K562 (cell line): ENCODE measurements at regions not wholly inside any gene's neighbourhood (a gene's known extent, or its start where the extent isn't known, plus 50 kb on each side); places are given as distances from the start of the nearest gene placed in this dataset.

Source experiments
- ATAC-seq: fragments of 200-7000 bp; cut with Tn5 transposase; 3 replicates; pipeline ENCODE4 v1.9.1; 2020; ENCODE audit warnings: moderate library complexity
- BruUV-seq: library from RNA; stranded (reverse); fragments of 400-500 nt; replicated peaks from 2 replicates; lab custom pipeline; 2021; lab: Mats Ljungman, UMichigan
- CTCF ChIA-PET: fragments of 300-600 bp; formaldehyde crosslinking; extraction: SDS; loops from one replicate; lab custom pipeline; 2021; ENCODE audit warnings: low intra/inter-chr PET ratio; lab: Yijun Ruan, JAX
- POLR2A ChIA-PET: fragments of 300-600, 350-650 bp; sonication (Branson Sonifier 250); formaldehyde crosslinking; extraction: SDS; loops from one replicate; lab custom pipeline; 2021; ENCODE audit warnings: antibody characterized with exemption, inconsistent platforms; lab: Yijun Ruan, JAX
- DNase-seq, 4 experiments: peaks; one replicate each; pipeline versions ENCODE4 v3.0.0 to v3.0.0-alpha.2; 2011 to 2018; ENCODE audit warnings: low spot score in 3 of 4, mixed read lengths in 3 of 4; ENCODE audit errors: extremely low read depth in 1 of 4
- FAIRE-seq: peaks from 2 replicates; lab custom pipeline; 2011; peaks lifted over from hg19 to GRCh38; lab: Jason Lieb, UNC
- H2AFZ ChIP-seq: 2 replicates; pipeline ENCODE4 v1.6.0; 2011; ENCODE audit warnings: low read depth, low read length, control low read depth, inconsistent platforms
- H3K27ac ChIP-seq: fragments of 200-600 bp; 3 replicates; pipeline ENCODE4 v1.8.0; 2011; ENCODE audit warnings: low read depth, mild to moderate bottlenecking, control low read depth, inconsistent platforms, low read length, moderate library complexity, mixed read lengths; ENCODE audit errors: extremely low read depth
- H3K27me3 ChIP-seq, 2 experiments: fragments of 300-600 bp in 1 of 2; 2 replicates in 1 of 2; 3 replicates in 1 of 2; pipeline versions ENCODE4 v1.6.0 to v1.8.0; 2011; ENCODE audit warnings: inconsistent platforms in 2 of 2, low read length in 2 of 2, mild to moderate bottlenecking in 1 of 2, mixed read lengths in 1 of 2, moderate library complexity in 1 of 2; ENCODE audit not compliant: control insufficient read depth in 2 of 2, insufficient read depth in 2 of 2
- H3K36me3 ChIP-seq: fragments of 300-600 bp; 3 replicates; pipeline ENCODE4 v1.8.0; 2011; ENCODE audit warnings: mild to moderate bottlenecking, low read length, inconsistent platforms; ENCODE audit not compliant: control insufficient read depth, insufficient read depth
- H3K4me1 ChIP-seq, 2 experiments: fragments of 200-600 bp in 1 of 2; replicated peaks in 1 of 2; 2 replicates in 1 of 2; 3 replicates in 1 of 2; pipeline versions ENCODE4 v1.5.1 to v1.8.0; 2011; ENCODE audit warnings: inconsistent platforms in 2 of 2, low read length in 2 of 2, mild to moderate bottlenecking in 1 of 2, mixed read lengths in 1 of 2, moderate library complexity in 1 of 2; ENCODE audit not compliant: control insufficient read depth in 2 of 2, insufficient read depth in 2 of 2
- H3K4me2 ChIP-seq: 2 replicates; pipeline ENCODE4 v1.6.1; 2011; ENCODE audit warnings: low read length, control low read depth, inconsistent platforms, mixed read lengths; ENCODE audit not compliant: insufficient read depth
- H3K4me3 ChIP-seq: fragments of 200-600 bp; sonication (generic), shearing (Covaris generic); 2 replicates; pipeline ENCODE4 v1.5.1; 2016; ENCODE audit warnings: control low read depth, inconsistent platforms
- H3K79me2 ChIP-seq: fragments of 200-600 bp; 3 replicates; pipeline ENCODE4 v1.8.0; 2011; ENCODE audit warnings: low read length, inconsistent platforms; ENCODE audit not compliant: control insufficient read depth, insufficient read depth
- H3K9ac ChIP-seq, 2 experiments: 2 replicates each; pipeline versions ENCODE4 v1.6.0 to v1.6.1; 2011; ENCODE audit warnings: low read depth in 2 of 2, low read length in 2 of 2, control low read depth in 1 of 2, inconsistent platforms in 1 of 2, mild to moderate bottlenecking in 1 of 2, mixed read lengths in 1 of 2; ENCODE audit not compliant: insufficient read depth in 1 of 2
- H3K9me1 ChIP-seq: one replicate; pipeline ENCODE4 v1.6.0; 2011; ENCODE audit warnings: inconsistent platforms, mild to moderate bottlenecking, low read length, moderate library complexity; ENCODE audit not compliant: control insufficient read depth, insufficient read depth
- H3K9me3 ChIP-seq: replicated peaks from 2 replicates; pipeline ENCODE4 v1.5.1; 2011; ENCODE audit warnings: low read depth, low read length, inconsistent platforms; ENCODE audit not compliant: control insufficient read depth, insufficient read depth
- H4K20me1 ChIP-seq: replicated peaks from 2 replicates; pipeline ENCODE4 v1.6.1; 2011; ENCODE audit warnings: low read length, inconsistent platforms, mixed read lengths; ENCODE audit not compliant: control insufficient read depth, insufficient read depth
- CBFB ChIP-seq: sonication (generic); formaldehyde crosslinking; IDR thresholded peaks from 2 replicates; pipeline ENCODE4 v1.4.0; 2020; ENCODE audit warnings: mild to moderate bottlenecking, missing genetic modification reagents
- CEBPG ChIP-seq, 3 experiments: fragments of 200-800 bp in 1 of 3; sonication (Bioruptor generic) in 1 of 3; sonication (generic) in 1 of 3; formaldehyde crosslinking in 1 of 3; IDR thresholded peaks in 2 of 3; conservative IDR thresholded peaks in 1 of 3; 2 replicates each; pipeline versions ENCODE4 v1.6.1 to v1.8.0; 2016 to 2022; ENCODE audit warnings: missing compliant biosample characterization in 2 of 3, missing genetic modification characterization in 2 of 3, mild to moderate bottlenecking in 1 of 3, missing genetic modification reagents in 1 of 3
- CREBBP ChIP-seq: IDR thresholded peaks from one replicate; pipeline ENCODE4 v1.6.1; 2012; ENCODE audit warnings: low read depth, mild to moderate bottlenecking, control low read depth, inconsistent platforms, low read length
- DNMT1 ChIP-seq: fragments of 450-650 bp; IDR thresholded peaks from 2 replicates; pipeline ENCODE4 v1.6.1; 2016; ENCODE audit warnings: antibody characterized with exemption, mild to moderate bottlenecking
- FIP1L1 ChIP-seq: fragments of 200-400 bp; formaldehyde crosslinking; IDR thresholded peaks from 2 replicates; pipeline ENCODE4 v1.6.1; 2018; ENCODE audit warnings: mild to moderate bottlenecking, low read depth, low read length; ENCODE audit not compliant: poor library complexity, severe bottlenecking
- HNRNPUL1 ChIP-seq: fragments of 200-400 bp; formaldehyde crosslinking; IDR thresholded peaks from 2 replicates; pipeline ENCODE4 v1.6.1; 2017; ENCODE audit warnings: low read length
- HOMEZ ChIP-seq: fragments of 250-450 bp; sonication (Bioruptor Pico); IDR thresholded peaks from 2 replicates; pipeline ENCODE4 v1.4.0; 2020; ENCODE audit warnings: mild to moderate bottlenecking, moderate library complexity
- KDM2B ChIP-seq: fragments of 250-450 bp; sonication (Bioruptor Pico); IDR thresholded peaks from 2 replicates; pipeline ENCODE4 v1.8.0; 2021; ENCODE audit warnings: mild to moderate bottlenecking, moderate library complexity
- NUFIP1 ChIP-seq: fragments of 450-650 bp; IDR thresholded peaks from 2 replicates; pipeline ENCODE4 v1.6.1; 2018; ENCODE audit not compliant: partially characterized antibody
- PTTG1 ChIP-seq: fragments of 450-650 bp; IDR thresholded peaks from 2 replicates; pipeline ENCODE4 v1.6.1; 2016; ENCODE audit warnings: low read depth, mild to moderate bottlenecking, missing genetic modification characterization, missing compliant biosample characterization
- SRSF9 ChIP-seq: fragments of 200-400 bp; formaldehyde crosslinking; IDR thresholded peaks from 2 replicates; pipeline ENCODE4 v1.6.1; 2017; ENCODE audit warnings: low read depth, low read length, borderline replicate concordance
- TAF7 ChIP-seq: fragments of 450-650 bp; IDR thresholded peaks from 2 replicates; pipeline ENCODE4 v1.6.1; 2016; ENCODE audit warnings: missing genetic modification characterization, missing compliant biosample characterization
- TBP ChIP-seq: optimal IDR thresholded peaks from 2 replicates; pipeline ENCODE3; 2011; ENCODE audit warnings: low read depth, low read length, improper control_type of control experiment
- ZBTB12 ChIP-seq: fragments of 250-450 bp; sonication (Bioruptor Pico); IDR thresholded peaks from 2 replicates; pipeline ENCODE4 v1.4.0; 2020
- ZNF175 ChIP-seq: fragments of 200-800 bp; sonication (Bioruptor generic); IDR thresholded peaks from 2 replicates; pipeline ENCODE4 v1.6.1; 2016; ENCODE audit warnings: low read depth, mild to moderate bottlenecking, missing genetic modification characterization, missing compliant biosample characterization
- ZNF785 ChIP-seq: fragments of 250-450 bp; sonication (Bioruptor Pico); IDR thresholded peaks from 2 replicates; pipeline ENCODE4 v1.4.0; 2020; ENCODE audit warnings: mild to moderate bottlenecking
- WGBS: fragments of 100-300 bp; shearing (Covaris generic); methylation state at CpG from one replicate; pipeline ENCODE4 v1.1.6; 2016; ENCODE audit warnings: low coverage, mixed read lengths; ENCODE audit not compliant: insufficient coverage; ENCODE audit errors: missing lambda C conversion rate; 5-methylcytosine and 5-hydroxymethylcytosine counted together
- in situ Hi-C: fragments of 300-500 bp; cut with MboI; formaldehyde crosslinking; loops from 4 replicates; pipeline ENCODE4 v1.15.0; 2018; ENCODE audit warnings: inconsistent platforms, mixed read lengths
- intact Hi-C: fragments of 100-400 bp; cut with micrococcal nuclease; formaldehyde crosslinking; loops from 2 replicates; pipeline ENCODE4 v1.14.2; 2022
- TF ChIP-seq, protein P1 (sequence below): fragments of 450-650 bp; IDR thresholded peaks from 2 replicates; pipeline ENCODE4 v1.6.1; 2016; ENCODE audit warnings: missing biosample characterization, missing genetic modification characterization

- WGBS = 6% methylated on average over 3 of the region's 3 CpGs
- FAIRE-seq (no peak), ATAC-seq (no peak), DNase-seq (no peak)
- H4K20me1 ChIP-seq = no peaks in the 10 kb centered on the region
- H3K9me1 ChIP-seq = no peaks in the 10 kb centered on the region
- intact Hi-C loops = no loop called here
- in situ Hi-C loops = no loop called here
- no peaks in the 10 kb centered on the region for H3K9me3 ChIP-seq
- POLR2A ChIA-PET = no interaction called here
- H3K27me3 ChIP-seq = no peaks in the 10 kb centered on the region
- H3K27ac ChIP-seq = no peak overlapping the region
- CTCF ChIA-PET = no interaction called here
- no peak overlapping the region for H3K9ac ChIP-seq
- H3K4me1 ChIP-seq = no peaks in the 10 kb centered on the region
- H3K36me3 ChIP-seq = no peaks in the 10 kb centered on the region
- no TSS peak for BruUV-seq
- H3K4me2 ChIP-seq = no peak overlapping the region
- H3K4me3 ChIP-seq = no peak overlapping the region
- H2AFZ ChIP-seq = no peak overlapping the region
- H3K79me2 ChIP-seq = no peaks in the 10 kb centered on the region
- TF ChIP-seq ZBTB12 (CRISPR knock-in tag) (no peak), ZNF175 (CRISPR knock-in tag) (no peak), HNRNPUL1 (no peak), PTTG1 (tag) (no peak), TBP (no peak), CBFB (no peak), ZNF785 (CRISPR knock-in tag) (no peak), HOMEZ (CRISPR knock-in tag) (no peak), CEBPG (CRISPR knock-in tag; IDR thresholded peaks at IDR 0.05) (no peak), CEBPG (tag; conservative IDR thresholded peaks at IDR 0.05 in 1 of 2, IDR thresholded peaks at IDR 0.05 in 1 of 2) (no peak), TAF7 (tag) (no peak), NUFIP1 (no peak), KDM2B (CRISPR knock-in tag) (no peak), SRSF9 (no peak), CREBBP (no peak), DNMT1 (no peak), FIP1L1 (no peak)
- TF ChIP-seq, protein P1, sequence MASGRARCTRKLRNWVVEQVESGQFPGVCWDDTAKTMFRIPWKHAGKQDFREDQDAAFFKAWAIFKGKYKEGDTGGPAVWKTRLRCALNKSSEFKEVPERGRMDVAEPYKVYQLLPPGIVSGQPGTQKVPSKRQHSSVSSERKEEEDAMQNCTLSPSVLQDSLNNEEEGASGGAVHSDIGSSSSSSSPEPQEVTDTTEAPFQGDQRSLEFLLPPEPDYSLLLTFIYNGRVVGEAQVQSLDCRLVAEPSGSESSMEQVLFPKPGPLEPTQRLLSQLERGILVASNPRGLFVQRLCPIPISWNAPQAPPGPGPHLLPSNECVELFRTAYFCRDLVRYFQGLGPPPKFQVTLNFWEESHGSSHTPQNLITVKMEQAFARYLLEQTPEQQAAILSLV (tag) = no peak
Measured at GRCh38 chr9:3600672-3601071, 74.9 kb upstream of the RFX3 start.
